Mucosa of descending colon (tissue), 3 donors: ENCODE measurements at regions not wholly inside any gene's neighbourhood (a gene's known extent, or its start where the extent isn't known, plus 50 kb on each side); places are given as distances from the start of the nearest gene placed in this dataset.

ENCODE experiments used
- ATAC-seq: fragments of 200-7000 bp; cut with Tn5 transposase; one replicate; pipeline ENCODE4 v1.9.1; 2020; ENCODE audit warnings: mild to moderate bottlenecking, moderate library complexity
- DNase-seq, 3 donors: peaks; one replicate each; pipeline ENCODE4 v3.0.0-alpha.2; 2020
- H3K36me3 ChIP-seq: fragments of 200-600 bp; one replicate; pipeline ENCODE4 v1.8.0; 2021; ENCODE audit warnings: low read depth, mild to moderate bottlenecking
- H3K4me1 ChIP-seq: fragments of 200-600 bp; one replicate; pipeline ENCODE4 v1.8.0; 2021; ENCODE audit warnings: low read depth, mild to moderate bottlenecking
- H3K4me3 ChIP-seq: fragments of 200-600 bp; one replicate; pipeline ENCODE4 v1.8.0; 2021; ENCODE audit warnings: mild to moderate bottlenecking
- H3K9me3 ChIP-seq: fragments of 200-600 bp; one replicate; pipeline ENCODE4 v1.8.0; 2021; ENCODE audit warnings: mild to moderate bottlenecking
- intact Hi-C, 2 donors: fragments of 100-400 bp; cut with DNase I in 1 of 2; cut with micrococcal nuclease in 1 of 2; formaldehyde crosslinking; loops; one replicate each; pipeline versions ENCODE4 v1.11.0 to v1.11.1; 2022; cut with DNase I, micrococcal nuclease
- TF ChIP-seq, protein P1 (sequence below): fragments of 200-600 bp; IDR thresholded peaks from one replicate; pipeline ENCODE4 v1.8.0; 2022; ENCODE audit warnings: antibody characterized with exemption, mild to moderate bottlenecking
- donor health status: DM: no; HTN: no; CAD: no; lungs with moderate emphysema.
- donor health status: DM: no; HTN: no; CAD: no.
- donor health status: DM: no; HTN: yes; CAD: no.

DNA sequence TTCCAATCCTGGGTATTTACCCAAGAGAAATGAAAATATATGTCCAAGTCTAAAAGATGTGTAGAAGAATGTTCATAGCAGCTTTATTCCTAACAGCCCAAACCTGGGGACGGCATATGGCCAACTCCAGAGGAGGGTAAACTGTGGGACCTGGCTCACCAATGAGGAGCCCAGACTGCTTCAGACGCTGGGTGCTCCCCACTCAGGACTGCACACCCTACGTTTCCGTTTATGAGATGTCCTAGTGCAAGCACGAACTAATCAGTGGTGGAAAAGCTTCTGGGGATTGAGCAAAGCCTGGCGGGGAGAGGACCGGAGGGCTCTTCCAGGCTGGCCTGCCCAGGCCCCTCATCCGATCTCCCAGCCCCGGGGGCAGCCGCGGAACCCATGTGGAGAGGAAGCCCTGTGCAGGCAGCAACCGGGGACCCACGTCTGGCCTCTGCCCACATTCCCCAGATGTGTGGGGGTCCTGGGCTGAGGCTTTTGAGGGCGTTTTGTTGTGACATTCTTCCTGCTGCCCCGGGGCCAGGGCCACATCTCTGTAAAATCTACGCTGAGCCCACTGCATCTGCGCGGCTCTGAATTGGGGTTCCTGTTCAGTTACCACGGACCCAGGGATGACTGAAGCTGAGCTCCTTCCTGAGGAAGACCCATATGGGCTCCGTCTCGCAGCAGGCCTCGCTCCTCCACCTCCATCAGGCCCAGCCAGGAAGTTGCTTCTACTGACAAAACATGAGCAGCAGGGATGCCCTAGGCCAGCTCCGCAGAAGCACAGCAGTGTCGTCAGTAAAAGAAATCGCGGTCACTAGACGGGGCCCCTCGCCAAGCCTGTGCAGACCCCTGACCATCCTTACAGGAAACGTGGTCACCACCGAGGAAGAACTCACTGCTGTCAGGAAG is 188.0 kb downstream of the DLL1 start:
- Histone ChIP-seq H3K4me1 (no peaks in the 10 kb centered on the region), H3K36me3 (no peaks in the 10 kb centered on the region), H3K4me3 (no peak overlapping the region), H3K9me3 (no peaks in the 10 kb centered on the region)
- intact Hi-C loops: no loop called here
- ATAC-seq (no peak), DNase-seq (no peak)
- TF ChIP-seq, protein P1, sequence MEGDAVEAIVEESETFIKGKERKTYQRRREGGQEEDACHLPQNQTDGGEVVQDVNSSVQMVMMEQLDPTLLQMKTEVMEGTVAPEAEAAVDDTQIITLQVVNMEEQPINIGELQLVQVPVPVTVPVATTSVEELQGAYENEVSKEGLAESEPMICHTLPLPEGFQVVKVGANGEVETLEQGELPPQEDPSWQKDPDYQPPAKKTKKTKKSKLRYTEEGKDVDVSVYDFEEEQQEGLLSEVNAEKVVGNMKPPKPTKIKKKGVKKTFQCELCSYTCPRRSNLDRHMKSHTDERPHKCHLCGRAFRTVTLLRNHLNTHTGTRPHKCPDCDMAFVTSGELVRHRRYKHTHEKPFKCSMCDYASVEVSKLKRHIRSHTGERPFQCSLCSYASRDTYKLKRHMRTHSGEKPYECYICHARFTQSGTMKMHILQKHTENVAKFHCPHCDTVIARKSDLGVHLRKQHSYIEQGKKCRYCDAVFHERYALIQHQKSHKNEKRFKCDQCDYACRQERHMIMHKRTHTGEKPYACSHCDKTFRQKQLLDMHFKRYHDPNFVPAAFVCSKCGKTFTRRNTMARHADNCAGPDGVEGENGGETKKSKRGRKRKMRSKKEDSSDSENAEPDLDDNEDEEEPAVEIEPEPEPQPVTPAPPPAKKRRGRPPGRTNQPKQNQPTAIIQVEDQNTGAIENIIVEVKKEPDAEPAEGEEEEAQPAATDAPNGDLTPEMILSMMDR: no peak

DNA sequence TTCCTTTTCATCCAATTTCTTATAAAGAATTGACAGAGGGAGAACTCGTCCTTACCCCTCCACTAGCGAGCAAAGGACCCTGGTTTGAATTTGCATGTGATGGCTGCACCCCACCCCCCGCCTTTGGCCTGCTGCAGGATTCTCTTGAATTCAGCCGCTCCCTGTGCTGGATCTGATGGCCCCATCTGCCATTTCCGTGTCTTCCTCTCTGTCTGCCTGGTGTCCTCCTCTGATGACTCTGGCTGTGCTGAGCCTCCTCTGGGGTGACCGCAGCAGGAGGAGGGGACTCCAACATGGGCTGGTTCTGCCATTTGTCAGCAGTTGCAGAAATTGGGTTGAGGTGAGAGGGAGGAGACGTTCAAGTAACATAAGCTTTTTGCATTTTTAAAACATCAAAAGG is 188.8 kb downstream of the DLL1 start:
- intact Hi-C loops: no loop called here
- H3K4me1 ChIP-seq: no peaks in the 10 kb centered on the region
- no peak for ATAC-seq
- no peaks in the 10 kb centered on the region for H3K9me3 ChIP-seq
- DNase-seq: no peak
- no peak overlapping the region for H3K4me3 ChIP-seq
- H3K36me3 ChIP-seq: no peaks in the 10 kb centered on the region
- TF ChIP-seq, protein P1: no peak

DNA sequence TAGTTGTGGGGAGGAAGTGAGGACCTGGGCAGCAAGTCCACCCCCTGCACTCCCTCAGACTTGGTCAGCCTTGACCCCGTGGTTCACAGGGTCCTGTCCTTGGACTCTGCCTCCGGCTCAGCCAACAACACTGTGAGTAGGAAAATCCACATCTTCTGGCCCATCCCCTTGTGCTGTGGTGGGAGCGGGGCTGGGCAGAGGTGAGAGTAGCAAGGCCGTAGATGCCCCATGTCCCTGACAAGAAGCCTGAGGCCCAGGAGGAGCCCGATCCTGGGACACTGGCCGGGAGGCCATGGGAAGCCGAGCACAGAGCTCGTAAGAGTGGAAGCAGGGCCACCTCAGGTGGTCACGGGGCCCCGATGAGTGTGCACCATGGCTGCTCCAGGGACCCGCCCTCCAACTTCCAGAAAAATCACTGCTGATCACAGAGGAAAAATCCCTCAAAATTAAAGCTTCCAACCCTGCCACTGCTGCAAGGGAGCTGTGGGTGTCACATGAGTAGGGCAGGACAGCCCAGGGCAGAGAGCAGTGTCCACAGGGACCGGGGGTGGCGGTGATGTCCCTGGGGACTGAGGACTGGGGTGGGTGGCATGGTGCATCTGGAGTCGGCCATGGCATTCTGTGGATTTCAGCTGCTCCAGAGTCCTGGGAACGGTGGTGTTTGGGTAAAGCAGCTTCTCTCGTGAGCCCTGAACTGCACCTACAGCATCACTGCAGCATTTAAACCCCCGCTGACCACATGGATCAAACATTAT is 189.4 kb downstream of the DLL1 start:
- TF ChIP-seq, protein P1: no peak
- Histone ChIP-seq H3K9me3 (no peaks in the 10 kb centered on the region), H3K4me1 (no peaks in the 10 kb centered on the region), H3K4me3 (no peak overlapping the region), H3K36me3 (no peaks in the 10 kb centered on the region)
- intact Hi-C loops: no loop called here
- ATAC-seq: no peak
- DNase-seq: no peak

DNA sequence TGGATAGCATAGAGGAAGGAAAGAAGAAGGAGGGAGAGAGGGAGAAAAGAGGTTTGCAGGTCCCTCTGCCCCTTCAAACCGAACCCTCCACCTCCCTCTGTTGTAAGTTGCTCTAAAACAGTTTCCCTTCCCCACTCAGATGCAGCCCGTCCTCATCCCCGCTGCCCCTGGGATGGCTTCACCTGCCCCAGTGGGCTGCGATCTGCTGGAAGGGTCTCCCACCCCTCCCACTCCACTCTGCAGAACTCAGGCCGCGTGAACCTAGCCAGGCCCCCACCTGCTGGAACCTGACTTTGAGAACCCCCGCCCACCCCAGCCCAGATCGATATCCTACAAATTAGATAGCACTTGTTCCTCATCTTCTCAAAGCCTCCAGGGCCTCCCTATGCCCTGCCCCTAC is 190.8 kb downstream of the DLL1 start:
- H3K4me3 ChIP-seq: no peak overlapping the region
- TF ChIP-seq, protein P1: no peak
- intact Hi-C loops: no loop called here
- no peaks in the 10 kb centered on the region for H3K36me3 ChIP-seq
- DNase-seq (no peak), ATAC-seq (no peak)
- no peaks in the 10 kb centered on the region for H3K4me1 ChIP-seq
- H3K9me3 ChIP-seq: no peaks in the 10 kb centered on the region

DNA sequence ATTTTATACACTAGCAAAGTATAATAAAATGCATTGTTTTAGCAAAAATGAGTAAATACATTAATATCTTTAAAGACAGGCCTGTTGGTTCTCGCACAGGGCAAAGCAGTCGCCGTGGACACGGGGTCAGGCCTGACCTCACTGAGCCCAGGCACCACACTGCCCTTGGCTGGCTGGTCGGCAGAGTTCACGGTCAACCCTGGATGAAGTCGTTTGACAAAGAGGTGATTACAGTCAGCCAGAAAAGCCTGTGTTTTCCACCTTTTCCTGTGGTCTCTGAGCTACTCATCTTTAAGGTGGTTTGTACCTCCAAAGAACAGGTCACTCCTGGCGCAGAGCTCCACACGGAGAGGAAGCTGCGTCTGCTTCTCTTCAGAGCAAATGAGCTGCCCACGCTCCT is 191.5 kb downstream of the DLL1 start:
- DNase-seq (no peak), ATAC-seq (no peak)
- Histone ChIP-seq H3K4me1 (no peaks in the 10 kb centered on the region), H3K4me3 (no peak overlapping the region), H3K36me3 (no peaks in the 10 kb centered on the region), H3K9me3 (no peaks in the 10 kb centered on the region)
- TF ChIP-seq, protein P1: no peak
- intact Hi-C loops: no loop called here
